ENCODE measurements at regions not wholly inside any gene's neighbourhood (a gene's known extent, or its start where the extent isn't known, plus 50 kb on each side); places are given as distances from the start of the nearest gene placed in this dataset.

DNA sequence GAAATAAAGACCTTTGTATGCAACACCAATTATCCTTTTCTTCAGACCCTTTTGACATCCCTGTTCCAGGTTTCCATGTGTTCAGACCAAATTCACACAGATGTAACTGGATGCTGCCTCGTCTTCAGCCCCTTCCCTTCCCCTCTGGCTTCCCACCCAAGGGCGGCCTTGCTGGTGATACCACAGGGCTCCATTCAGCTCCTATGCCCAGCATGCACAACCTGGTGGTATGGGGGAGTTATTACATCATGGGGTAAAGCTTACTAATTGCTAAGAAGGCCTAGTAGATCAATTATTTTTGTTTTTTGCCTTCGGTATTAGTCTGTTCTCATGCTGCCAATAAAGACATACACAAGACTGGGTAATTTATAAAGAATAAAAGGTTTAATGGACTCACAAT is 317.0 kb upstream of the CXXC4 start:
- DNase-seq: no peak

DNA sequence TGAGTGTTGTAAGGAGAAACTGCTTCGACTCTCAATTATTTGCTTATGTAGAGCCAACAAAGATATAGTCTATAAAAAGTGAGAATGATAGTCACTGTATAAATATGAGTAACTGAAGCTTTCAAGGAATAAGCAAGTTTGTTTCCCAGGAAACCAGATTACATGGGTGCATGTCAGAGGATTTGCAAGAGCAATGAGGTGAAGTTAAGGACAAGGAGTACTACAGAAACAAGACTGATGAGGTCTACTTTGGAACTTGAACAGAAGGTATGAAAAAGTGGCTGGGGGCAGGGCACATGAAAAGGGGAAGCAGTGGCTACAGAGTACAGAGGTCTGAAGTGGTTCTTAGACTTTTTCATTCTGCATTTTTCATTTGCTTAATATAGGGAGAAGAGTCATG is 321.0 kb upstream of the CXXC4 start:
- no peak for DNase-seq

DNA sequence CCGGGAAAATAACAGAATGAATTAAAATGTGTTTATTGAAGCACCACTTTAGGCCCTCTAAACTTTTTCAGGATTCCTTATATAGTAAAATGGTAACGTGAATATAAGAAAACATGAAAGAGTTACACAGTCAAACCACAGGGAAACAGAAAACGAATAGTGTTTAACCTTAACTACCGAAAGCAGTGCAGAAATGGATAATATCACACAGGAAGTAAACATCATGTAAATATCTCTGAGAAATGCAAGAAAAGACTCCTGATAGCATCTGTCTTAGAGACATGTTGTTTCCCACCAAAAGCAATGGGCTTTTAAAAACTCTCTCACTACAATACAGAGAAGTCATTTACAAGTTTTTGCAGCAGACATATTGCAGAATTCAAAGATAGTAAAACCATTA is 323.9 kb upstream of the CXXC4 start:
- DNase-seq: no peak

DNA sequence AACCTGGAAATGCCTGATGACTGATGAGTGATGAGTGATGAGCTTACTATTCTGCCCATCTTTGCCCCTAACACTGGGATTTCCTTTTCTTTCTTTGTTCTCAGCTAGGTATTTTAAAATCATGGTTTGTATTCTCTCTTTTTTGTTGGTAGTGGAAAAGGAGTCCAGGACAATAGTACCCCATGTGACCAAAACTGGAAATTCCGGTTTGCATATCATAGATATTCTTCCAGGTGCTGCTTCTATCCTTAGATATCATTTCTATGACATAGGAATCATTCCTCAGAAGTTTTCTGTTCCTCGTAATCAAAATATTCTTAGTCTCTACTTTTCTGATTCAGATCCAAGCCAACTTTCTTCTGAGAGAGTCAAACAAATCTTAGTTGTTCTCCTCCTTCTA is 320.5 kb upstream of the TET2 start:
- DNase-seq: no peak

DNA sequence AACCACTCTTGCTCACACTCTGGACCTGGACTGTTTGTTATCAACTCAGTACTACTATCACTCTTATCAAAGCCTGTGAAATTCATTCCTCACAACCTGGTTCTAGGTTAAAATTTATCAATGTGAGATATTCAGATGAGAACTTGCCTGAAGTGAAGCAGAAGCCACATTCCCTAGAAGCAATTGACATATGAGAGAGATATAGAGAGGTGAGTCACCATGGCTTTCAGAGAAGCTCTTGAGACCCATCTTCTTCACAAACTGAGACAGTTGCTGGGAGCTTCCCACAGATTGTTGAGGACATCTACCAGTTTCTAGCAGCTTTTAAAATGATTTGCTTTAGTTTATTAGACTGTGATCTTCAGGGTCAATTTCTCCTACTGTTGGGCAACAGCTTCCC is 316.9 kb upstream of the TET2 start:
- DNase-seq: no peak

DNA sequence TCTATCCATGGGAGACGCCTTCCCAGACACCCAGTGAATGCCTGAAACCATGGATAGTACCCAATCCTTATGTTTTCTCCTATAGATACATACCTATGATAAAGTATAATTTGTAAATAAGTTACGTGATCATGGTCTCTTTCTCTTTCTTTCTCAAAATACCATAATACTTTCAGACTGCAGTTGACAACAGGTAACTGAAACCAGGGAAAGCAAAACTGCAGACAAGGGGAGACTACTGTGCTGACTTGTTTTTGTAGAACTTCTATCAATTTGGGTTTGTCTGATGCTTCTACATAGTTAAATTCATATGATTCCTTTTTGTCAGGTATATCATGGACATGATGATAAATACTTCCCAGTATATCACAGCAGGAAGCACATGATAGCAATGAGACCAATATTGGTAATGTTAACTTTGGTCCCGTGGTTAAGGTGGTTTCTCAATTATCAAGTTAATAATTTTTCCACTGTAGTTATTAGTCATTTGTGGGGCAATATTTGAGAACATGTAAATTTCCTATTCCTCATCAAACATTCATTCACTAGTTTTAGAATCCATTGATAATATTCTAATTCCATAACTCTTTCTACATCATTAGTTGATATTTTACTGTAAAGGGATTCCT is 298.0 kb upstream of the TET2 start:
- DNase-seq: no peak

DNA sequence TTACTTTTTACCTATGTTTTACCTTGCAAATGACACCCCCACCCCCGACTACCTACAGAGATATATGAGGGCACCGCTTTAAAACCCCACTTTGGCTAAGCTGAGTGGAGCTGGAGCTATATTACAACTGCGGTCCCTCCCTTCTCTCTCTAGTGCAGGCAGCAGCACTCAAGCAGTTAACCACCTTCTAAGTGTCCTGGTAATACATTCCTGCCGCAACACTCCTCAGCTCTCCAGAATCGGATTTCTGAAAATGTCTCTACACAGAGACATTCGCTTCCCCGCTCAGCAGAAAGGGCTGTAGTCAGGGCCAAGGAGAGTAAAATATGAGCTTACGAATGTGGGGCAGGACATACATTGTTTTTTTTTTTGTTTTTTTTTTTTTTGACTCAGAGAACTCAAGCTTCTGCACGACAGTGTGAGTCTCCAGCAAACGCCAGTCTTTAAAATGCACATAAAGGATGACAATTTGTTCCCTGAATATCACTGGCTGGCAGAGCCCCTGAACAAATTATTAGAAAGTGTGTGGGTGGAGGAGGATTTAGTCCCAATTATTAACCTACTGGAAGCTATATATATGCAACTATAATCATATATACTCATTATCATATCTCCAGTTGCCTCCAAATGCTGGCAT is 287.0 kb upstream of the TET2 start:
- no peak for DNase-seq

DNA sequence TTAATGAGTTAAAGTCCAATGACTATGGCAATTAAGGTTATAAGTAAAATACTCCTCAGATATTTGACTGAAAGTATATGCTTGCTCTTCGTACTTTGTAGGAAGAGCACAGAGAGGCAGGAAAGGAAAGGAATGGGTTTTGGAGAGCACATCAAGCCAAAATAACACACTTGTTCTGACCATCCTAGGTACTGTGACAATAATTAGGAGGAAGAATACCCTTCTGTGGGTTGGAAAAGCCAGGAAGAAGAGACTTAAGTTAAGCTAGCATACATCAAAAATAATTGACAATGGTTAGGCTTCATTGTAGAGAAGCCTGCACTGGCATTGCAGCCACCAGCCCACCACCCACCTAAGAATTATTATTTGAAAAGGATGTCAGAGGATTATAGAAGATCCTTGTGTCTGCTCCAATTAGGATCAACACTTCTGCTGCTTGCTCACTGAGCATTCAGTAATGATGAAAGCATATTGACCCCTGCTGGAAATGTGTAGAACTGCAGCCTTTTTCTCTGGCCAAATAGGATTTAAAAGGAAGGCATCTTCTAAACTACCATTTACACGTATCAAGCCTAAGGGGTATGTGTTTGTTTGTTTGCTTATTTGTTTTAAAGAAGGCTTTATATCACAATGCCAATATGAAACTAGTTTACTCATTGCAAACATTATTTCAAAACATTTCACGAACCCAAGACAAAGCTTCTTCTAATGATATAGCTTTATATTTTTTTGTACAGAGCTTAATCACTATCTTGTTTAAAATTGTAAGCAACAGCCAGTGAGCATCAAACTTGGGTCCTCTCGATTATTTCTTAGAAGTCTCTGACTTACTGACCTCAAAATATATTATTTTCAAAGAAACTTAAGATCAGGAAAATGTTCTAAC is 286.2 kb upstream of the TET2 start:
- peak; percentile 50 for DNase-seq

DNA sequence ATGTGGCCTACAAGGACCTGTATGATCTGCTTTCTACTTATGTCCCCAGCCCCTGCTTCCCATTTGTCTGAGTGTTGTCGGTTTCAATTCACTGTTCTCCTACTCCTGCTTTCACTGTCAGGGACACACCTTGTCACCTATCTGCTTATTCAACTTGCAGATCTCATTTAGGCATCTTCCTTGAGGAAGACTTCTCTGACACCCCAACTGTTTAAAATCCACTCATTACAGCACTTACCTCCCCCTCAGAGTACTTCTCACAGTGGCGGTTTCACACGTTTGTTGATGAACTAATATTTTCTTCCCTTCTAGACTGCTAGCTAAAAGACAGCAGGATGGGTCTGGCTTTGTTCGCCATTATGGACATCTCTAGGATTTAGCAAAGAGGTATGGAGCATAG is 279.9 kb upstream of the TET2 start:
- no peak for DNase-seq

DNA sequence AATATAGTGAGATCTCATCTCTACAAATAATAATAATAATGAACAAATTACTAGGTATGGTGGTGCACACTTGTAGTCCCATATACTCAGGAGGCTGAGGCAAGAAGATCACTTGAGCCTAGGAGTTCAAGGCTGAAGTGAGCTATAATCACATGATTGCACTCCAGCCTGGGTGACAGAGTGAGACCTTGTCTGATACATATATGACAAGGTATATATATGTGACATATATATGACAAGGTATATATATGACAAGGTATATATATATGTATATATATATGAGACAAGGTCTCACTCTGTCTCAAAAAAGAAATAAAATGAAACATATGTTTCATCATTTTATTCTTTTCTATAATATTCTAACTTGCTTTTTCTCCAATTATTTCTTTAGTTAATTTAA is 278.1 kb upstream of the TET2 start:
- no peak for DNase-seq

DNA sequence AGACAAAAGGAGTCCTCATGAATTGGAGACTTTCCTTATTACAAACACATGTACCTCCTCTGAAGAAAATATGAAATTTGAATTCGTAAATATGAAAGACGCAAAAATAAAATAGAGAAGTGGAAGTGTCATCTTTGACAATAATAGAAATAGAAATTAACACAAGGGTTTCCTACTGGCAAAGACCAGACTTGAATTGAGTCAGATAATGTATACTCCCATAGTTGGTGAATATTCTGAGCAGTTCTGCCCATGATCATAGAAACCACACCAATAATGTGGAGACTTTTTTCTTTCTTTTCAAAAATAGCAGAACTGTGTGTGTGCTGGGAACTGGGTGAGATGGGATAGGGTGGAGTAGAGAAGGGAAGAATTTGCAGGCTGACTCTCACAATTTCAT is 277.7 kb upstream of the TET2 start:
- no peak for DNase-seq

DNA sequence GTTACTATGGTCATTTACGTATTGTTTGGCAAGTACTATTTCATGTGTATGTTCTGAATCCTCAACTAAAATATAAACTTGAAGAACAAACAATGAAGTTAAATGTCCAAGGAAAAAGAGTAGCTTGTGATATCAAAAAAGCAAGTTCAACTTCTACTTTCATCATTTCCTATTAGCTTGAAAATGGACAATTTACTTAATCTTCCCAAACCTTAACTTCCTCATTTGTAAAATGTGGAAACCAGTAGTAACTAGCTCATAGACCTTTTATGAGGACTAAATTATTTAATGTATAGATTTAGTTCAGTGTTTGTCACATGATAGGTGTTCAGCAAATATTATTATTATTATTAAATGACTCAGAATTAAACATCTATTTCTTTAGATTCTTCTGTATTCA is 276.8 kb upstream of the TET2 start:
- no peak for DNase-seq

DNA sequence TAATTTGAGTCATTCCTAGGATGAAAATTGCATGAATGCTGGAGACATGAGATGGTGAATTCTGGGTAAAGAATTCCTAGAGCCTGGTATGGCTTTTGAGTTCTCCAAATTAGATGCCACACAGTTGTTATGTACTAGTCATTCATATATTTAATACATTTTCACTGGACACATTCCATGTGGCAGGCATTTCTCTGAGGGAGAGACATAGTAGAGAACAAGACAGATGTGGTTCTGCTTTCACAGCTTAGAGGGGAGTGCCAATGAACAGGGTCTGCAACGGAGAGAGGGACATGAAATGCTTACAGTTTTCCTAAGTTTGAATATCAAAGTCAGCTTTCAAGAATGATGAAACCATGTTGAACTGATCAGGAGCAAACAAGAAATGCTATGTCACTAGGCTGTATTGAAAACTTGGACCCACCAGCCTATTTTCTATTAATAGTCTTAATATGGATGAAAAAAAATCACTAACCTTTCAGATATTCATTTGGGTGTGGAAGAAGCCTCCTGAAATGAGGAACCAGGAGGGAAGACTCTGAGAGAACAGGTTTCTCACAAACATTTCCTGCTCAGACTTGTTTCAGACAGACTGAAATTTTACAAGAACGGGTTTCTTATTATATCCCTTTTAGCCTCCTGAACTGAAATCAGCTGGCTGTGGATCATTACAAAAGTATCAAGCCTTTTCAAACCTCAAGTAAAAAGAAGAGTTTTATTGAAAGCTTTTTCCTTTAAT is 276.0 kb upstream of the TET2 start:
- DNase-seq: no peak

DNA sequence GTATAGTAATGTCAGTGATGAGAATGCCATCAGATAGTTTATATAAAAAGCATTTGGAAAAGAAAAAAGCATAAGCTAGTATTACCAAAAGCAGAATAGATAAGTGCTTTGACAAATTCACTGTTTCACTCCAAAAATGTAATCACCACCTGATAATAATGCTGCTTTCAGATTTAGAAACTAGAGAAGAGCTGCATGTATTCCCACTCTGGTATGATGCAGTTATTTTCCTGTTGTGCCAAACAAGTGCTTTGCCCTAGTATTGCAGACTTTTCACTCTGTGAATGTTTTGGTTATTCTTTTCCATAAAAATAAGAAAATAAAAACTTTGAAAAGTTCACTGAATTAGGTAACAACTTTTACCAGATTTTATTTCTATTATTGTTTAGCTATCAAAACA is 267.7 kb upstream of the TET2 start:
- no peak for DNase-seq

DNA sequence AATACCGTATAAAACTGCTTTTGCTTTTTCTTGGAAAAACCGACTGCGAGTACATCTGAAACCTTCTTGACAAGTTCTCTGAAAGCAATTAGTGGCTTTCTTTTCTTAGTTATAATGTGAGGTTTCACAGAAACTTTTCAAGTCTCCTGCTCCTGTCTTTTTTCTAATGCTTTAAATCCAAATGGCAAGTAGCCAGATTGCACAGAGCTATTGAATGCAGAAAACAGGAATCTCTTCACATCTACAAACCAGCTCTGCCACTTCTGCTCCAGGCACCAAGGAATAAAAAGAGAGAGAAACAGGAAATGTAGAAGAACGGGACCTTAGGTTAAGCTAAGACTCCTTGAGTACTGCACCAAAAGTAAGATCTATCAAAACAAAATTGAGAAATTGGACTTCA is 267.3 kb upstream of the TET2 start:
- no peak for DNase-seq

DNA sequence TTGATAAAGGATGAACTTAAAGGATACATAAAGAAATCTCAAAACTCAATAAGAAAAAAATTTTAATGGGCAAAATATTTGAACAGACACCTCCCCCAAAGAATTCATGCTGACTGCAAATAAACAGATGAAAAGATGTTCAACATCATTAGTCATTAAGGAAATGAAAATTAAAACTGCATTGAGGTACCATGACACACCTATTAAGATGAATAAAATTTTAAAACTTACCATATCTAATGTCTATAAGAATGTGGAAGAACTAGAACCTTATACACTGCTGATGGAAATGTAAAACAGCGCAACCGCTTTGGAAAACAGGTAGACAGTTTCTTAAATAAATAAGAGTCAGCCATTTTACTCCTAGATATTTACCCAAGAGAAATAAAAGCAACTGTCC is 266.8 kb upstream of the TET2 start:
- no peak for DNase-seq

DNA sequence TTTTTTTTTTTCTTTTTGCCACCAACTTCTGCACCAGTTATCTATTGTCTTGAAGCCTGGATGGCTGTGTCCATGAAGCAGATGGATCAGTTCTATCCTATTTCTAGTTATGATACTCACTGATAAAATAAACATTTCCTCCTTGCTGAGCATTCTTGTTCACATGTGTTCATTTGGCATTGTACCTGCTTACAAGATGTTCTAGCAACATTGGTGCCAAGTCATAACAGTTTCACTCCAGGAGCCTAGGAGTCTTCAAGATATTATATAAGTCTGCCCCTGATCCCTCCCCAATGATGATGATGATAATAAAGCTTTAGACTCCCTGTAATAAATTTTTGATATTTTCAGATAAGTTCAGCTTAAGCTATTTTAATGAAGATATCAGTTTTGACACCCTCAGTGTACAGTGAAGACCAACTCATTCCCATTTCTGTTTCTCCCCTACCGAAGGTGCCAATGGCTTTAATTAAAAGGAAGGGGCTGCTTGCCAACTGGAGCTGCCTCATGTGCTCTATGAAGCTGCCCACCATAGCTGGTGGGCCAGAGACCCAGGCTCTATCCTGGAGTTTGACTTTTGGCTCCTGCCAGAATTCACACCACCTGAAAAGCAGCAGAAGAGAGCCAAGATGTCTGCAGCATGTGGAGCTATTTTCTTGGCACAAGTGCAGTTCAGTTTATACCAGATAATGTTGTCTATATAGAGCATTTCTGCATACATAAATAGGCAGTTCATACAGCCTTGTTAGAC is 265.4 kb upstream of the TET2 start:
- no peak for DNase-seq

DNA sequence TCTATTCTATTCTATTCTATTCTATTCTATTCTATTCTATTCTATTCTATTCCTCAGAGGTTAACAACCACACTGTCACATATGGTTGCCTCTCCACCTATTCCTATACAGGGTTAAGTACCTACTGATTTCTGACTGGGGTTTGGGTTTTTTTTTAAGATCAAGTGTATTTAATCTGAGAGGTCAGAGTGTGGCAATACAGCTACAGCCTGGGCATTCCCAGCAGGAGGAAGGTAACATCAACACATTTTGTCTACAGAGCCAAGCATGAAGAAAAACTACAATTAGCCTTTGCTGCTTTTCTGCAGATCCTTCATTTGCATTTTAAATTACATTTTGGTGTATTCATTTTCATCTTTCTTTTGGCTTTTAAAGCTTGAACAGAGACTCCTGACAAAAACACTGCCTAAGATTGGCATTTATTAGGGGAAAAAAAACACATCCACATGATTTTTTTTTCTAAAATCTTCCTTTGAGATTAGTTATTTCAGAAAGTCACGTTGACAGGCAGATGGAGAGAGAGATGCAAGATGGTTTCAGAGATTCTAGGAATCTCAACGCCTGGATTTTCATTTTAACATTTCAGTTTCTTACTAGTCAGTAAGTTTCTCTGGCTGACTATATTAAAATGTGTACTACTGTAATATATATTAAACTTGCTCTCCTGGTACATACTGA is 255.9 kb upstream of the TET2 start:
- DNase-seq: no peak

DNA sequence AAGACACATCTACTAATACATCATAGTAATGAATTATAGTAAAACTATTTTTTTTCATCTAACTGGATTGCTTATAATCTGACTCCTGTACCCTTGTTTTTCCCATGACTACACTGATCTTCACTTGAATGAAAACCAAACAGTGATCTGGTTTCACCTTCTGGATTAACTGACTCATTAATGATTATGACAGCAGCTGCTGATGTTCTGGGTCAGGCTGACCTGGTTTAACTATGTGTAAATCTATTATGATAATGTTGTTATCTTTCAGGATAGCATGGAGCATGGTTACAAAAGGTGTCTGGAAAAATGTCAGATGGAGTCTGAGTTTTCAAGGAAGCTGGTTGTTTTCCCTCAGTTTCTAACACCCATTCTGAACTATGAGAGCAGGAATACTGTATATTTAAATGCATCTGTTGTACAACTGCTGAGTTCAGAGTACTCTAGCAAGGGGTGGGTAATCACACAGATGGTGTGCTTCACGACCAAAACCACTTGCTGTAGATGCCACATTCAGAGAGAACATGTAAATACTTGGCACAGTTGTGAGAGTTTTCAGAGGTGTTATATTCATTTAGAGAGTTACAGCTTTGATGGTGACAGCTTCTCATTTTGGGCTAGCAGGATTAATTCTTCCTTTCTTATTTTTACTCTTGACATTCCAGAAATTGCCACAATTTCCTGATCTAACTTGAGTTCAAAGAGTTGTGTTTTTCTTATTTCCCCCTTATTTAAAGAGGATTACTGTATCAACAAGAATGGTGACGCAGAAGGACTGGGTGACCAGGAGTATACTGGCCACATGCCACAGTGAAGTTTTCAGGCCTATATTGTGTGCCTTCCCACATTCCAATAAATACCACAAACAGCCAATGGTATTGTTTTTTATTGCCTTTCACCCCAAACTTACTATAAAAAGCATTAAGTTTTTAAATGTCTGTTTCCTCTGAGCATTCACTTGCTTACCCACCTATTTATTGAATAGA is 249.7 kb upstream of the TET2 start:
- no peak for DNase-seq

DNA sequence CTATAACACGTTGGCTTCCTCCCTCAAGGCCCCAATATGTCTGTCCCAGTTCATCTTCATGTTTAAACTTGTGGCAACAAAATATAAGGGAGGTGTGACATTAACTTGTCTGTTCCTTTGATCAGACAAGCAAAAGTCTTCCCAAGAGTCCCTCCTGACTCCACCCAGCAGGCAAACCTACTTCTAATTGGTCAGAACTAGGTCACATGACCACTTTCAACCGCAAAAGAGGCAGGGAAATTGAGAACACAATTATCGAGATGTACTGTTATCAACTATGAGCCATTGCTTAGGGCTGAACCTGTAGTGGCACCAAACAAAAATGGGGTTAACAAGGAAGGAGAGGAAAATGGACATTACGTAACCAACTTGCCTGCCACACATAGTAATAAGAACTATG is 246.8 kb upstream of the TET2 start:
- no peak for DNase-seq

DNA sequence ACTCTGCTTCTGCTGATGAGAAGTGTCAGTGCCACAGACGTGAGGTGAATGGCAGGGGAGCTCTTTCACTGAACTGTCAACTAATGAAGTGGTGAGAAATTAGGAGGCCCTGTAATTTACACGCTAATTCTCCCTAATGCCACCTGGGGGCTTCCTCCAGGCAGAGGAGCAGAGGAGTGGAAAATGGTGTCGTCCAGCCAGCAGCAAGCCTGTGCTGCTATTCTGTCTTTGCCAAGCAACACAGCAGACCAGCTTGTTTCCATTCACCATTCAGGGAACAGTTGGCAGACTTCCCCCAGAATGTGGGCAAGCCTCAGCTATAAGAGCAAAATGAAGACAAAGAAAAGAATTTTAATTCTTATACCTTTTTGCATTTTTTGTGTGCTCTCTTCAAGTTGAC is 245.2 kb upstream of the TET2 start:
- DNase-seq: no peak

Data from kidney glomerular epithelial cell (primary cell).